GM21381 (cell line): ENCODE measurements at regions not wholly inside any gene's neighbourhood (a gene's known extent, or its start where the extent isn't known, plus 50 kb on each side); places are given as distances from the start of the nearest gene placed in this dataset.
"Not testable (repeated sequence)": the region's sequence is repeated elsewhere in the genome, so short reads cannot be mapped to it uniquely, and the experiment has no call there.

Source experiments
- ATAC-seq: cut with Tn5 transposase; IDR thresholded peaks from one replicate; pipeline ENCODE4 v1.9.1; 2021; ENCODE audit warnings: mild to moderate bottlenecking, moderate library complexity; ENCODE audit not compliant: unreplicated experiment

DNA sequence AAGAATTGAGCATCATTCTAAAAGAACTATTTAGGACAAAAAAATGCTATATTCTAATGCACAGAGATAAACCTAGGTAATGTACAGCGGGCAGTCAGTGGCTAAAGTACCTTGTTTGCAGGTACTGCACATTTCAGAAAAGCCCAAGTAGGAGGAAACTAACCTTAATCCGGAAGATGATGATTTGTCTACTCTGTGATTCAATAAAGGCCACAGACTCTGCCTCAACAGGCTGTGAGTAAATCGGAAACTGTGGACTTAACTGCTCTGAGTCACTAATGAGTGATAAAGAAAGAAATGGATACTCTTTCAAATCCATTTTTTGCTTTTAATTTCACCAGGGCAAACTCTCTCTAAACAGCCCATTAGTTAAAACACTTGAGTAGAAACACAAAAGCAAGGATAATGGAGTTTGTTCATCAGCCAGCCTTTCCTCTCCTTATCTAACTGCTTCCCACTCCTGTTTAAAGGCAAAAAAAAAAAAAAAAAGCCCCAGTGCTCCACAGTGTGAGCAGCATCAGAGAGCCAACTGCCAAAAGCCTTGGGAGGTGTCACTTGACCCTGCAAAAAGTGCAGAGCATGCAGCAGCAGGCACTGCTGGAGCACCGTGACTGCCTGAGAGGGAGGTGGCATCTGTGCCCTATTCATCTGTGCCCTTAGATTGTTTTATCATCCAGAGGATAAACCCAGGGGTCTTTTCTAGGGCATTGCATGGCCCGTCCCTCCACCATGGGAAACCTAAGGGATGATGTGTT, 187.7 kb downstream of the SATB1 start:
- peak; percentile 88 for ATAC-seq

DNA sequence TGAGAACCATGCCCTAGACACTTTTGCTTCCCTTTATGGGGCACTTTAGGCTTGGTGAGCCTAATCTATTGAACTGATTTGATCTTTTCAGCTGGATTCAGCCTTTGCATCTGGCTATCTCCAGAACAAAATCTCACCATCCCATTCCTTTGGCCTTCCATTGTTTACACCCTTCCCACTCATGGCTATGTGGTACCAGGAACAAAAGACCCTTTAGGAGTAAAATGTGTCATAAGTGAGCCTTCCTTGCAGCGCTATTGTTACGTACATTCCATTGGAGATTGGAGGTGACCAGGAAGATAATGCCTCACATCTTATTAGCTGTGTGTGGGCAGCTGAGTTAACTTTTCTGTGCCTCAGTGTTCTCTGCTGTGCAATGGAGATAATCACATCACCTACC, 188.4 kb downstream of the SATB1 start:
- ATAC-seq, result no peak

DNA sequence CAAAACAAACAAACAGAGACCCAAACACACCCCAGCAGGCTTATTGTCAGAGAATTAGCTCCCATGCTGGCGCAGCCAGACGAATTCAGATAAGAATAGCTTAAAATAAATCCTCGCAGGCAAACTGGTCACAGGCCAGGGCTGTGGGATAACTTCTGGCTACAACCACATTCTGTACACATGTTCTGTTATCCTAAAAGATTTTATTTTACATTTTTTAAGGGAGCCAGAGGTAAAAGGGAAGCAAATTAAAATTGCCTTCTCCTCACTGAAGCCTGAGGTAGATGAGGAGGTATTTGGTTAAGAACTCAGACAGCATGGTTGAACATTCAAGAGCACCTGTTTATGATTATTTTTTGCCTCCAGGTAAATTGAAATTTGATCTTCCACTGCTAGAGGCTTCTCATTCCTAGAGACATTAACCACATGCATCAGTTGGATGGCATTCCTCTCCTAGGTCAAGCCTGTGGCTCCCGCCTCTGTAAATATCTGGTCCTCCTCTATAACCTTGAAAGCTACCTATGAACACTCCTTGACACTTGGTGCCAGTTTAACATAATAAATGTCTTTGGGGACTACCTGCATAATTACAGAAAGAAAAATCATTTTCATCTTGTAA, 190.3 kb downstream of the SATB1 start:
- ATAC-seq, result no peak

DNA sequence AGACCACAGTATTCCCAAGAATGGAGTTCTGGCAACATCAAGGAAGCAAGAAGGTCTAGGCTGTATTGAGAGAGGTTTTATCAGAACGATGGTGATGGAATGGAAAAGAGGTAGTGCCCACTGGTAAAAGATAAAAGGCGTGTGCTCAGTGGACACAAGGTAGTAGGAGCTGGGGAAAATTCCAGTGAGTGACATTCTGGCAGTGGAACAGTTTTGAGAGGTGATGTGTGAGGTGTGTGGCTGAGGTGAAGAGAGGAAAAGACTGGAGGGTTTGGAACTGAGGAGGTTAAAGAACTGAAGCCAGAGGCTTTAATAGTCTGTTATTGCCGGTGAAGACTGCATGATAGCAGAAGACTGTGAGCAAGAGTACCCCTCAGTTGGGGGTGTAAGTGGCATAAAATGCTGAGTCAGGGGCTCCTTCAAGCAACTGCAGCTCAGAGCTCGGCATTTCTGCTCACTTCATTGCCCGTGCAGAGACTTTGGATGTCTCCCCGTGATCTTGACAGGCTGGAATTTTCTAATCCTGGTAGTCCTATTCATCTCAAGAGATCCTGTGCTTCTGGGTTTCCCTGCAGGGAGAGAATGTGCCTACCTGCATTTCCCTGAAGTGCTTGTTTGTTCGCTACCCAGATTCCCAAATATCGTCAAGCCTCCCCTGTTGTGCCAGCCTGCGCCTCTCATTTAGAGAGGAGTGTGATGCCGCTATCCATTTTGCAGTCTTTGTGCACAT, 191.0 kb downstream of the SATB1 start:
- no peak for ATAC-seq

DNA sequence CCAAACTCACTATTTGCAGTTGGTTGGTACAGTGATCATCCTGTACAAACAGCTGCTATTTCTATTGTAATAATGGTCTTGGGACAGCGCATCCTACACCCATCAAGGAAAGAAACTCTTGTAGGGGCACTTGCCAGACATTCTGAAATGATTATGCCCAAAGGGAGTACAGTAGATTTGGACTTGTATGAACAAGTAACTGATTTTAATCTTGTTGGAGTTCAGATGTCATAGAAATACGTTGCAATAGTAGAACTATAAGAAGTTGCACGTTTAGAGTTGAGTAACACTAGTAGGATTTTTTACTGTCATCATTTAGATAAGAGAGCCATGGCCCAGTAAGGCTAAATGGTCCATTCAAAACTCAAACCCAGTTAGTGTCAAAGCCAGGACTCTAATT, 192.8 kb downstream of the SATB1 start:
- no peak for ATAC-seq

DNA sequence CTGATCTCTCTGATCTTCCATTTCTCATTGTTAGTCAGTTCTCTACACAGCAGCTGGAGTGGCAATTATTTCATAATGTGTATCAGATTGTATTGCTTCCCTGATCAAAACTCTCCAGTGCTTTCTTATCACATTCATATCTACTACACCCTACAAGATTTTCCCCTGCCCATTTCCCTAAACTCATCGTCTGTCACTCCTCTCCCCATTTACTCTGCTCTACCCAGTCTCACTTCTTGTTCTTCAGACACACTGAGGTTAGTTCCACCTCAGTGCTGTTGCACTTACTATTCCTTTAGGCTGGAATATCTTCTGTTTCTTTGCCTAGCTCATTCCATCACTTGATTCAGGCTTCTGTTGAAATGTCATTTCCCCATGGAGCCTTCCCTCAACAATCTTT, 197.1 kb downstream of the SATB1 start:
- ATAC-seq, result no peak

DNA sequence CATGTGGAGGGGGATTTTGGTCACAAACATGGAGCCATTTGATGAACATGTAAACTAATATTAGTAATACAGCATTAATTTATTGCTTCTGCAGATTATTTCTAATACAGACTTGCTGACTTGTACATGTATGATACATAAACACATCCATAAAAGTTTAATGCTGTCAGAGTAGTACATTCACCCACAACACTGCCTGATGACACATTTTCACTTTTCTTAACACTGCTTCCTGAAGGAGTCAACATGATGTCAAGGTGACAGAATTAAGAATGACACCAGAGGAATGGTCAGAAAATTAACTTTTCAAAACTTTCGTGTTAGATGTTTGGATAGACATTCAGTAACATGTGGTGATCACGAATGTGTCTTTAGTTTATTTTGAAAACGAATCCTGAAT, 199.4 kb downstream of the SATB1 start:
- no peak for ATAC-seq

DNA sequence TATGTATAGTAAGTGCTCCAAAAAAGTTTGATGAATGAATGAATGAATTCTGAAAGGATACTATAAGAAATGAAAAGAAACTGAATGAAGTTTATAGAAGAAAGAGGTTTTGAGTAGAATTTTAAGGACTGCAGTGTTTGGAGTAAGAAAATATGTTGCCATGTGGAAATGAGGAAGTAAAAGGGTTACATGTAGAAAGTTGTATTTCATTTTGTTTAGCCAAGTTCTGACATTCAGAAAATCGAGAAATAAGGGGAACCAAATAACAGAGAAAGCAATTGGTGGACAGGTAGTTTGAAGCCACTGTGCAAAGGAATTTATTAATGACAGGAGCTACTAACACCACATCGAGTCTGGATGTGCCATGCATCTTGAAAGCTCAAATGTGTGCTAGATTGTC, 200.7 kb downstream of the SATB1 start:
- ATAC-seq, result no peak

DNA sequence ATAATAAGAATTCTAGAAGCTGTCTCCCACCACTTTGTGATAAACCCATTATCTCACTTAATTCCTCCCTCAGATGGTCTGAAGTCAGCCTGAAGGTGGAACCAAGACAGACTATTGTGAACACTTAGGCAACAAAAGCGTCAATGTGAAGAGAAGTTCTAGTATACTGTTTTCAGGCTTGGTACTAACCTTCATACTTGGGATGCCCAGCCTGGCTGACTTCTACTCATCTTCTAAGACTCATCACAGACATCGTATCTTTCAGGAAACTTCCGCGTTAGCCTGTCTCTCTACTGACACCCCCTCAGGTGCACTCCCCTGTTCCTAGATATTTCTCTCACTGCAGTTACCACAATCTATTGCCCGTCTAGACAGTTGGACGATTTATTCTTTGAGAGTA, 201.2 kb downstream of the SATB1 start:
- peak; percentile 36 for ATAC-seq

DNA sequence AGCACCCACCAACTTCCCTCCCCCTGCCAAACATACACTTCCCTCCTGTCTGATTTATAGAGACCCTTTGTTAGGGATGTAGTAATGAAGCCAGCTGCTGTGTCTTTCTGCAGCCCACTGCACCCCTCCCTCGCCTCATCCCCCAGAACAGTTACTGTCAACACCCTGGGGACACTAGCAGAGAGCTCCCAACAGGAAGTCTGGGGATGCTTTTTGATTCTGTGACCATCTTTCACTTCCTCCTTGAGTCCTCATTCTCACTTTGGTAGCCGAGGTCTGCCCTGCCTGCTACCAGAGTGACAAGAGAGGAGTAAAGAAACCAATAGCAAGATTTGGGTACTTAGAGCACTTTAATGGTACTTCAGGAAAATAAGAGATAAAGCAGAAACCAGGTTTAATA, 201.6 kb downstream of the SATB1 start:
- ATAC-seq, result peak; percentile 99

DNA sequence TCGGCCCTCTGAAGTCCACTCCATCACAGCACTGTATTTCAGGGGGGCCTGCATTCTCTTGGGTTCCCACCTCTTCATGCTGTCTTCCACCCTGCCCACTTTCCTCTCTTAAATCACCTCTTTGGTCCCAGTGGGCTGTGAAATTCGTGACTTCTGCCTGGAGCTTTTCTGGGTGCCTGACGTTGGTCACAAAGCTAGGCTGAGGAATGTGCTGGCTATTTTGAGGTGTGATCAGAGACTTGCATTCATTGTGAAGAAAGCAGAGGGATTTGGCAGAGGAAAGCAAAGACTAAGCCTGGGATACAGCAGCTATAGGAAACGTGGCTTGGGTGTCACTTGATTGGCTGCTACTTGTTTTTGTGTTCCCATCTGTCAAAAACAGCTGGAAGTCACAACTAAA, 202.5 kb downstream of the SATB1 start:
- ATAC-seq, result no peak

DNA sequence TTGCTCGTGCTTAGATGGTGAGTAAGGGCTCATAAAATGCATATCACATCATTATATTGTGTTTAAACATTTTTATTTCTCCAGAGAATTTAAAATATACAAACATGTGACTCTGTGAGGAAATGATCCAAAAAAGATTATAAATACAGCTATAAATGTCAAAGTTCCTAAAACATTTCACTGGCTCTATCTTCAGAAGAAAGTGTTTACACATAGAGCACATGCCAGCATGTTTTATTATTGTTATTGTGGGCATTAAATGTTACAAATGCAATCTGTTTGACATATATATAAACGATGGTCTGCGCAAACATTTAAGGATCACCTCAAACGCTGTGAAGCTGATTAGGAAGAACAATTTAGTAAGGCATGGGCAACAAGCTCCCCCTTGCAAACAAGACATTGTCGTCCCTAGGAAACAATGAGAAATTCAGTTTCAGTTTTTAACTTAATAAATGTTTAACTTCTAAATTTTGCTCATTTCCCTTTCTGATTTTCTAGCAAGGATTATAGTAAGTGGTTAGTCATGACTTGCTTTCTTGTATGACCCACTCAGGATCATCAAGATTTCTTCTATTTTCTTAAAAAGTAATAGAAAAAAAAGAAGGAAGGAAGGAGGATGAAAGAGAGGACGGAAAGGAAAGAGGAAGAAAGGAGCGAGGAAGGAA, 207.5 kb downstream of the SATB1 start:
- ATAC-seq, result no peak

DNA sequence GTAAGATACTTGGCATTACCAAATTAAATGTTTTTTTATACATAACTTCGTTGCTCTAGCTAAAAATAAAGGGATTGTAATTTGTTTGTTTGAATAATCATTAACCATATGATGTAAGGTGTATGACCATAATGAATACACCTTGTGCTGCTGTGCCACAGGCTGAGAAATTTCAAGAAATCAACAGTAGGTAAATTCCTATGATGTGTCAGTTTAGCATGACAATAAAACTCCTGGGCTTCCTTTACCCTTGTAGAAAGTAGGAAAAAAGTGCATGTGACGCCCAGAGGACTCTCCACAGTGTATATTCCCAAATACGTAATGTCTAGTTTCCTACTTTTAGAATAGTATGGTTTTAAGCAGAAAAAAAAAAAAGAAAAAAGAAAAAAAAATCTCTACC, 208.1 kb downstream of the SATB1 start:
- no peak for ATAC-seq

DNA sequence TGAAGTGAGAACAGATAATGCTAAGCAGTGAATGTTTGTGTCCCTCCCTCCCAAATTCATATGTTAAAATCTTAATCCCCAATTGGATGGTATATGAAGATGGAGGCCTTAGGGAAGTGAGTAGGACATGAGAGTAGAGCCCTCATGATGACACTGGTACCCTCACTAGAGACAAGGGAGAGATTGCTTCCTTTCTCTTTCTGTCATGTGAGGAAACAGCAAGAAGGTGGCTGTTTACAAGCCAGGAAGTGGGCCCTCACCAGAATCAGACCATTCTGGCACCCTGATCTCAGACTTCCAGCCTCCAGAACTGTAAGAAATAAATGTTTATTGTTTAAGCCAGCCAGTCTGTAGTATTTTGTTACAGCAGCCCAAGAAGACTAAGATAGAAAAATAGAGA, 209.5 kb downstream of the SATB1 start:
- ATAC-seq, result no peak

DNA sequence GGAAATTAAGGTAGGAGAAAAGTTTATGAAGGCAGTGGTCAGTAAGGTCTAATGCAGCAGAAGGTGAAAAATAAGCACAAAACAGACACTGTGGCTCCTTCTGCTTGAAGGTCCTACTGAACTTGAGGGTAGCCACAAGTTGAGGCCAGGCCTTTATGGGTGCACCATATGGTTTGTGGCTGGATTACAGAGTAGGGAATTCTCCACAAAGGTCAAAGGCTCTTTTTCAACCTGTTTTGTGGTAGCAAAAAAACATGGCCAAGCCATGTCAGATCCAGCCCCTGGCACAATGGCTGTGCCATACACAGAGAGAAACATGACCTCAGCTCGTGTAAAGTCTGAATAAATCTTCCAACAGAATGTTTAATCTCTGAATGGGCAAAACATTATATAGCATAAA, 214.0 kb downstream of the SATB1 start:
- no peak for ATAC-seq

DNA sequence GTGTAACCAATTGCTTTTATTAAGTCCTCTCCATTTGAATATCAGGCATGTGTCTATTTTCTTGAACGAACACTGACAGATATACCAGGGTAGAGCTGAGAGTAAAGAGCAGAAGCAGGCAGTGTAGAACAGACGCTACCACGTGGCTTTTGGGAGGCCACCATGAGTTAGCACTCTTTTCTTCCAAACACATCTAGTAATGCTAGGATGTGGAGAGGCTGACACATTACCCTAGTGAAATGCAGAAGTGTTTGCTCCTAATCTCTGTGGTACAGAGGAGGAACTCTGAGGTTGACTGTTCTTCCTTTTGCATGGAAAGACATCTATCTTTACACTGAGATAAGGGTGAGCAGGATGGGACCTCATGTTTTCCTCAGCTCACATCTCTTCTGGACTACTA, 216.3 kb downstream of the SATB1 start:
- no peak for ATAC-seq

DNA sequence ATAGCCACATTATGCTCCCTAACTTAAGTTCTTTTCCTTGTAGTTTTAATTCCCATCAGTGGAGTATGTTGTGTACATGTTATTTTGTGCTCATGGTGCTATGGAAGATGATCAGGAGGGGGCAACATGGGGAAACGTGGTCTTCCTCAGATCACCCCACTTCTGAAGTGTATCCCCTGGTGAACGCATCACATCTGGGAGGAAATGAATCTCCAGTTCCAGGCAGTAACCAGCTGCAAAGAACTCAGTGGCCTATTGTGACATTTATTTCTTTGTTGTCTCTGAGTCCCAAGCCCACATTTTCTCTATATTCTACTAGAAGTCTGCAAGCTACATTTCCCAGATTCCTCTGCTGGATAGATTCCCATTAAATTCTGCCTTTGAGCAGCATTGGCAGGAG, 217.0 kb downstream of the SATB1 start:
- ATAC-seq, result no peak

DNA sequence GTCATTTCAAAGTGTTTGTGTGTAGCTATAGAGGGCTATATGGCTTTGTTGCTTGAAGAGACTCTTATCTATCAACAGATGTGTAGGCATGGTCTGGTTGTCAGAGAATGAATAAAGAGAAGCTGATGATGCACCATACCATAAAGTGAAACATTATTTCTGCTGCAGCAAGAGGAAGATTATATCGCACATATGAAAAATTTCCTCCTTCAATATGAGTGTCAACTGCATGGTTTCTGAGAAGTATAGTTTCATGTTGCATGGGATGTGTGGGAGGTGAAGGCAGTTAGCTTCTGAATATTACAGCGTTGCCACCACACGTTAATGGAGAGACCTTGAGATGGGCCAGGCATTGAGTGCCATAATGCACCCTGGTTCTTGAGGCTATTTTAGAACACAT, 217.9 kb downstream of the SATB1 start:
- ATAC-seq, result no peak

DNA sequence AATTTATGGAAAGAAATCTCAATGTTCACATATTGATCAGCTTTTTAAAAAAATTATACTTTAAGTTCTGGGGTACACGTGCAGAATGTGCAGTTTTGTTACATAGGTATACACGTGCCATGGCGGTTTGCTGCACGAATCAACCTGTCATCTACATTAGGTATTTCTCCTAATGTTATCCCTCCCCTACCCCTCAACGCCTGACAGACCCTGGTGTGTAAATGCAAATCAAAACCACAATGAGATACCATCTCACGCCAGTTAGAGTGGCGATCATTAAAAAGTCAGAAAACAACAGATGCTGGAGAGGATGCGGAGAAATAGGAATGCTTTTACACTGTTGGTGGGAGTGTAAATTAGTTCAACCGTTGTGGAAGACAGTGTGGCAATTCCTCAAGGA, 219.4 kb downstream of the SATB1 start:
- ATAC-seq, result not testable (repeated sequence)

DNA sequence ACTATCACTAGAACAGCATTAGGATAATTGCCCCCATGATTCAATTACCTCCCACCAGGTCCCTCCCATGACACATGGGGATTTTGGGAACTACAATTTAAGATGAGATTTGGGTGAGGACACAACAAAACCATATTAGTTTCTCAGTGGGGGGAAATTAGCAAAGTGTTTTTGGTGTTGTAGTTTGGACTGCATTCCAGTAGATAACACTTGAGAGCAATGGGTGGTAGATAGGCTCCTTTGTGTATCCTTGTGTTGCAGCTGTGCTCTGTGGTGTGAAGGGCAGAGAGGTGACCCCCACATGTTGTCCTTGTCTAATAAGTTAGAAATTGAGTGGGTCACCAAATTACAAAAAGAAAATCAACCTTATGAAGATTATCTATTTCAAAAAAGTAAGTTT, 223.8 kb downstream of the SATB1 start:
- no peak for ATAC-seq

DNA sequence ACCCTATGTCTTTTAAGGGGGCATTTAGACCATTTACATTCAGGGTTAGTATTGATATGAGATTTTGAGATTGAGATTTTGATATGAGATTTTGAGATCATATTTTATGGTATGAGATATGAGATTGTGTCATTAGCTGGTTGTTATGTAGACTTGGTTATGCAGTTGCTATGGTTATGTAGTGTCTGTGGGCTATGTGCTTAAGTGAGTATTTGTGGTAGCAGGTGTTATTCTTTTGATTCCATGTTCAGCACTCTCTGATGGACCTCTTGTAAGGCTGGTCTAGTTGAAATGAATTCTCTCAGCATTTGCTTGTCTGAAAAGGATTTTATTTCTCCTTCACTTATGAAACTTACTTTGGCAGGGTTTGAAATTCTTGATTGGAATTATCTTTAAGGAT, 225.4 kb downstream of the SATB1 start:
- ATAC-seq, result no peak

DNA sequence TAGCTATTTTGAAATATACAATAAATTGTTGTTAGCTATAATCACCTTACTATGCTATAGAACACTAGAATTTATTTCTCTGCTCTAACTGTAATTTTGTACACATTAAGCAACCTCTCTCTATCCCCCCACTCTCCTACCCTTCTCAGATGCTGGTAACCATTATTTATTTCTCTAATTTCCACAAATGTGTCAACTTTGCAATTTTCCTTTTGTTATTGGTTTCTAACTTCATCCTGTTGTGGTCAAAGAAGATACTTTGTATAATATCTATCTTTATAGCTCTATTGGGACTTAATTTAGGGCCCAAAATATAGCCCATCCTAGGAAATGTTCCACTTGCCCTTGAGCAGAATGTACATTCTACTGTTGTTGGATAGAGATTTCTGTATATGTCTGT, 229.3 kb downstream of the SATB1 start:
- ATAC-seq, result no peak
